BLaER1 treated with 17β-estradiol and CSF1 and Interleukin-3, amounts not matched to agents 10 nM and 100 nM (cell line): ENCODE measurements at regions not wholly inside any gene's neighbourhood (a gene's known extent, or its start where the extent isn't known, plus 50 kb on each side); places are given as distances from the start of the nearest gene placed in this dataset.

Experiments
- H3K27ac ChIP-seq, 11 experiments: shearing (Covaris generic); formaldehyde crosslinking; 2 replicates each; pipeline ENCODE4 v1.8.1; 2022
- H3K27me3 ChIP-seq, 11 experiments: shearing (Covaris generic); formaldehyde crosslinking; 2 replicates each; pipeline ENCODE4 v1.8.1; 2022
- H3K36me3 ChIP-seq, 11 experiments: shearing (Covaris generic); formaldehyde crosslinking; 2 replicates each; pipeline ENCODE4 v1.8.1; 2022
- H3K4me1 ChIP-seq, 10 experiments: shearing (Covaris generic); formaldehyde crosslinking; 2 replicates each; pipeline ENCODE4 v1.8.1; 2022
- H3K4me2 ChIP-seq, 11 experiments: shearing (Covaris generic); formaldehyde crosslinking; 2 replicates each; pipeline ENCODE4 v1.8.1; 2022
- H3K4me3 ChIP-seq, 10 experiments: shearing (Covaris generic); formaldehyde crosslinking; 2 replicates each; pipeline ENCODE4 v1.8.1; 2022
- H3K9ac ChIP-seq, 11 experiments: shearing (Covaris generic); formaldehyde crosslinking; 2 replicates each; pipeline ENCODE4 v1.8.1; 2022
- H3K9me3 ChIP-seq, 11 experiments: shearing (Covaris generic); formaldehyde crosslinking; replicated peaks in 1 of 11; 2 replicates each; pipeline ENCODE4 v1.8.1; 2022
- H4K20me1 ChIP-seq, 11 experiments: shearing (Covaris generic); formaldehyde crosslinking; 2 replicates each; pipeline ENCODE4 v1.8.1; 2022
- Cebpa-rat ChIP-seq, 11 experiments: shearing (Covaris generic); IDR thresholded peaks; 2 replicates each; pipeline ENCODE4 v1.8.1; 2022

- H3K9ac ChIP-seq = no peak overlapping the region
- peak overlapping the region; percentile 13 to 73 (median 56); a peak in 20 of 22 replicates for H3K4me2 ChIP-seq
- no peaks in the 10 kb centered on the region for H3K27me3 ChIP-seq
- no peaks in the 10 kb centered on the region for H4K20me1 ChIP-seq
- peaks cover 0 to 10% (median 0%) of the 10 kb centered on the region in 11 experiments; a peak in 4 of 22 replicates for H3K9me3 ChIP-seq
- peaks cover 54 to 86% (median 77%) of the 10 kb centered on the region in 10 experiments for H3K4me1 ChIP-seq
- no peak for TF ChIP-seq Cebpa-rat (IDR thresholded peaks at IDR 0.05)
- H3K27ac ChIP-seq = no peak overlapping the region
- H3K36me3 ChIP-seq = no peaks in the 10 kb centered on the region
- H3K4me3 ChIP-seq = no peak overlapping the region
Measured at GRCh38 chrX:40205471-40205870, 107.7 kb upstream of the BCOR start.

GRCh38 chrX:40202456-40202855 is 104.7 kb upstream of the BCOR start:
- Histone ChIP-seq H3K4me1 (peaks cover 44 to 70% (median 65%) of the 10 kb centered on the region in 10 experiments), H3K27me3 (no peaks in the 10 kb centered on the region), H3K9ac (no peak overlapping the region), H3K4me2 (peak overlapping the region in 10 of 11 experiments; percentile 30 to 73 (median 56); a peak in 18 of 22 replicates), H3K27ac (peak overlapping the region in 4 of 11 experiments; percentile 2 to 46 (median 29); a peak in 6 of 22 replicates), H3K36me3 (no peaks in the 10 kb centered on the region), H3K4me3 (no peak overlapping the region), H4K20me1 (no peaks in the 10 kb centered on the region), H3K9me3 (peaks cover 0 to 3% (median 0%) of the 10 kb centered on the region in 11 experiments; a peak in 1 of 22 replicates)
- TF ChIP-seq Cebpa-rat (IDR thresholded peaks at IDR 0.05) = no peak

- H3K4me1 ChIP-seq = peaks cover 37 to 62% (median 57%) of the 10 kb centered on the region in 10 experiments
- peaks cover 0 to 3% (median 0%) of the 10 kb centered on the region in 11 experiments; a peak in 1 of 22 replicates for H3K9me3 ChIP-seq
Measured at GRCh38 chrX:40201329-40201885, 103.6 kb upstream of the BCOR start.

GRCh38 chrX:40199704-40200103 is 101.9 kb upstream of the BCOR start:
- no peak overlapping the region for H3K4me3 ChIP-seq
- no peak overlapping the region for H3K27ac ChIP-seq
- no peaks in the 10 kb centered on the region for H4K20me1 ChIP-seq
- peaks cover 23 to 45% (median 41%) of the 10 kb centered on the region in 10 experiments for H3K4me1 ChIP-seq
- no peaks in the 10 kb centered on the region for H3K27me3 ChIP-seq
- TF ChIP-seq Cebpa-rat (IDR thresholded peaks at IDR 0.05) = no peak
- H3K4me2 ChIP-seq = no peak overlapping the region
- no peaks in the 10 kb centered on the region for H3K36me3 ChIP-seq
- H3K9ac ChIP-seq = no peak overlapping the region
- H3K9me3 ChIP-seq = no peaks in the 10 kb centered on the region

More at GRCh38 chrX:40201329-40201885, 103.6 kb upstream of the BCOR start:
- H4K20me1 ChIP-seq = no peaks in the 10 kb centered on the region
- H3K9ac ChIP-seq = no peak overlapping the region
- no peak for TF ChIP-seq Cebpa-rat (IDR thresholded peaks at IDR 0.05)
- H3K36me3 ChIP-seq = no peaks in the 10 kb centered on the region
- H3K4me2 ChIP-seq = peak overlapping the region; percentile 6 to 73 (median 55); a peak in 19 of 22 replicates
- peak overlapping the region in 8 of 11 experiments; percentile 9 to 57 (median 30); a peak in 9 of 22 replicates for H3K27ac ChIP-seq
- H3K4me3 ChIP-seq = no peak overlapping the region
- H3K27me3 ChIP-seq = no peaks in the 10 kb centered on the region

GRCh38 chrX:40197071-40197470 is 99.3 kb upstream of the BCOR start:
- Histone ChIP-seq H3K4me2 (no peak overlapping the region), H3K4me1 (peaks cover 6 to 21% (median 15%) of the 10 kb centered on the region in 10 experiments; a peak in 19 of 20 replicates), H4K20me1 (no peaks in the 10 kb centered on the region), H3K9ac (no peak overlapping the region), H3K27me3 (no peaks in the 10 kb centered on the region), H3K27ac (no peak overlapping the region), H3K4me3 (no peak overlapping the region), H3K9me3 (no peaks in the 10 kb centered on the region), H3K36me3 (no peaks in the 10 kb centered on the region)
- TF ChIP-seq Cebpa-rat (IDR thresholded peaks at IDR 0.05) = no peak

GRCh38 chrX:40195368-40195767 is 97.6 kb upstream of the BCOR start:
- no peaks in the 10 kb centered on the region for H3K36me3 ChIP-seq
- no peaks in the 10 kb centered on the region for H3K9me3 ChIP-seq
- H3K9ac ChIP-seq = no peak overlapping the region
- no peak overlapping the region for H3K27ac ChIP-seq
- H3K4me2 ChIP-seq = no peak overlapping the region
- H3K4me1 ChIP-seq = peaks cover 0 to 8% (median 0%) of the 10 kb centered on the region in 10 experiments; a peak in 4 of 20 replicates
- H4K20me1 ChIP-seq = no peaks in the 10 kb centered on the region
- no peaks in the 10 kb centered on the region for H3K27me3 ChIP-seq
- no peak overlapping the region for H3K4me3 ChIP-seq
- TF ChIP-seq Cebpa-rat (IDR thresholded peaks at IDR 0.05) = no peak

GRCh38 chrX:40192196-40192595 is 94.4 kb upstream of the BCOR start:
- no peak for TF ChIP-seq Cebpa-rat (IDR thresholded peaks at IDR 0.05)
- peaks cover 0 to 3% (median 0%) of the 10 kb centered on the region in 11 experiments; a peak in 3 of 22 replicates for H3K9me3 ChIP-seq

GRCh38 chrX:40189637-40190036 is 91.9 kb upstream of the BCOR start:
- no peaks in the 10 kb centered on the region; a peak in 2 of 22 replicates for H3K36me3 ChIP-seq
- peaks cover 0 to 18% (median 0%) of the 10 kb centered on the region in 10 experiments; a peak in 6 of 20 replicates for H3K4me1 ChIP-seq
- H3K9me3 ChIP-seq = peaks cover 15 to 29% (median 24%) of the 10 kb centered on the region in 11 experiments
- no peak overlapping the region for H3K27ac ChIP-seq
- no peaks in the 10 kb centered on the region for H3K27me3 ChIP-seq
- no peak for TF ChIP-seq Cebpa-rat (IDR thresholded peaks at IDR 0.05)
- H4K20me1 ChIP-seq = no peaks in the 10 kb centered on the region
- no peak overlapping the region for H3K4me3 ChIP-seq
- no peak overlapping the region for H3K9ac ChIP-seq
- H3K4me2 ChIP-seq = peak overlapping the region in 2 of 11 experiments; percentile 52 to 60; a peak in 2 of 22 replicates

More at GRCh38 chrX:40192196-40192595, 94.4 kb upstream of the BCOR start:
- H3K36me3 ChIP-seq = no peaks in the 10 kb centered on the region
- no peaks in the 10 kb centered on the region for H4K20me1 ChIP-seq
- H3K27ac ChIP-seq = no peak overlapping the region
- no peaks in the 10 kb centered on the region for H3K27me3 ChIP-seq
- no peak overlapping the region for H3K4me3 ChIP-seq
- H3K4me1 ChIP-seq = peaks cover 0 to 18% (median 0%) of the 10 kb centered on the region in 10 experiments; a peak in 6 of 20 replicates
- H3K4me2 ChIP-seq = no peak overlapping the region; a peak in 1 of 22 replicates
- H3K9ac ChIP-seq = no peak overlapping the region

- no peak for TF ChIP-seq Cebpa-rat (IDR thresholded peaks at IDR 0.05)
- Histone ChIP-seq H3K4me3 (no peak overlapping the region), H3K4me2 (peak overlapping the region in 2 of 11 experiments; percentile 52 to 60; a peak in 4 of 22 replicates), H3K4me1 (peaks cover 0 to 18% (median 0%) of the 10 kb centered on the region in 10 experiments; a peak in 6 of 20 replicates), H3K9me3 (peaks cover 19 to 36% (median 31%) of the 10 kb centered on the region in 11 experiments), H3K27me3 (no peaks in the 10 kb centered on the region), H4K20me1 (no peaks in the 10 kb centered on the region), H3K9ac (no peak overlapping the region), H3K36me3 (no peaks in the 10 kb centered on the region; a peak in 2 of 22 replicates), H3K27ac (no peak overlapping the region)
Measured at GRCh38 chrX:40188573-40189417, 91.0 kb upstream of the BCOR start.
